Kidney (tissue), 13 donors: ENCODE measurements at regions not wholly inside any gene's neighbourhood (a gene's known extent, or its start where the extent isn't known, plus 50 kb on each side); places are given as distances from the start of the nearest gene placed in this dataset.
A peak's percentile ranks its signal among the peaks of the same experiment; 100 is the strongest.

Experiments
- DNase-seq, 5 donors: peaks; one replicate each; pipeline ENCODE4 v3.0.0-alpha.2; 2013 to 2020
- FAIRE-seq: peaks from 2 replicates; lab custom pipeline; 2012; peaks lifted over from hg19 to GRCh38; lab: Jason Lieb, UNC
- H3K27ac ChIP-seq, 2 donors: one replicate each; pipeline ENCODE4 v1.7.0; 2013; ENCODE audit warnings: low read depth in 2 of 2, low read length in 2 of 2, inconsistent platforms in 1 of 2
- H3K27me3 ChIP-seq: one replicate; pipeline ENCODE4 v1.7.1; 2013; ENCODE audit warnings: low read length, inconsistent platforms; ENCODE audit not compliant: control insufficient read depth, insufficient read depth
- H3K36me3 ChIP-seq, 3 donors: one replicate each; pipeline versions ENCODE4 v1.7.0 to v1.7.1; 2013; ENCODE audit warnings: low read length in 3 of 3, control low read depth in 1 of 3, inconsistent platforms in 1 of 3; ENCODE audit not compliant: insufficient read depth in 3 of 3, control insufficient read depth in 2 of 3
- H3K4me1 ChIP-seq, 3 donors: one replicate each; pipeline versions ENCODE4 v1.7.0 to v1.7.1; 2013; ENCODE audit warnings: low read length in 3 of 3, inconsistent platforms in 1 of 3, low read depth in 1 of 3; ENCODE audit not compliant: control insufficient read depth in 2 of 3, insufficient read depth in 2 of 3
- H3K4me3 ChIP-seq, 3 donors: one replicate each; pipeline versions ENCODE4 v1.7.0 to v1.8.1; 2013; ENCODE audit warnings: low read length in 3 of 3, control low read depth in 1 of 3, inconsistent platforms in 1 of 3
- H3K9ac ChIP-seq, 3 donors: one replicate each; pipeline versions ENCODE4 v1.7.0 to v1.7.1; 2013; ENCODE audit warnings: low read length in 3 of 3, control low read depth in 1 of 3, inconsistent platforms in 1 of 3
- H3K9me3 ChIP-seq, 3 donors: one replicate each; pipeline versions ENCODE4 v1.7.0 to v1.7.1; 2013; ENCODE audit warnings: low read length in 3 of 3, control low read depth in 1 of 3, inconsistent platforms in 1 of 3; ENCODE audit not compliant: control insufficient read depth in 2 of 3, insufficient read depth in 1 of 3
- intact Hi-C: fragments of 100-400 bp; cut with DNase I; formaldehyde crosslinking; loops from one replicate; pipeline ENCODE4 v1.11.1; 2022
- TF ChIP-seq, protein P1 (sequence below): IDR thresholded peaks from 3 replicates; pipeline ENCODE4 v1.5.1; 2012; ENCODE audit warnings: mild to moderate bottlenecking, moderate library complexity, borderline replicate concordance; ENCODE audit not compliant: insufficient read depth; ENCODE audit errors: extremely low read depth
- donor health status: control.
- donor health status: control.
- donor health status: control.
- donor health status: control.
- donor health status: control.
- donor health status: DM: yes; HTN: yes; CAD: no.
- donor health status: Normal renal cell carcinoma (clear cell type).

DNA sequence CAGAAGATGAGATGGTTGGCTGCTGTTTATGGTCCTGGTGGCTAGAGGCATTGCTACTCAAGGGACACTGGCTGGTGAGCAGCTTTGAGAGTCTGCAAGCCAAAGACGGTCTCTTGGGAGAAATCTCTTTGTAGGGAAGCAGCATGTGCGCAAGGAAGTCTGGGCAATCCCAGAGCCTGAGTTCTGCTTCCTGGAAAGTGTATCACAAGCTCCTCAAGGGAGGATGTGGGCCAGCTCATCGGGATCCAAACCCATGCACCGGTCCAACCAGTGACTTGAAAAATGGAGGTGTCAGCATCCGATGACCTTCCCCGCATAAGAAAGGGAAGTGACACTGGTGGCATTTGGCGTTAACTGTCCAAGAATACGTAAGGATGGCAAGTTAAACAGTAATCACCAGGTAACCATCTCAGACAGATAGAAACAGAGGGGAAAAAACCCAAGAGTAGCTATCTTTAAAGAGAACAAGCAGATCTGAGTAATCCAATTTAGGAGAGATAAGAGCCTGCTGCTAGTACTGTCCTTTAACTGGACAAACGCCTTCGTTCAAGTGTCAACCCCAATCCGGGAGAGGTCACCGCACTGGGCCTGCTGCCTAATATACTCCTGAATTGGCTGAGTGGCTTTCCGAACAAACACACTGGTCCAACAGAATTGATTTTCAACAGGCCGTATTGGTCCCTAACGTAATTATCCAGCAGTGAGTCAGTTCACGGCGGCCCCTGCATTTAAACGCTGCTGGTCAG is 303.0 kb upstream of the ZFHX3 start:
- H3K4me3 ChIP-seq, result no peak overlapping the region
- H3K9me3 ChIP-seq, result no peaks in the 10 kb centered on the region
- H3K27me3 ChIP-seq, result no peaks in the 10 kb centered on the region
- H3K27ac ChIP-seq, result no peak overlapping the region
- no peaks in the 10 kb centered on the region for H3K36me3 ChIP-seq
- H3K9ac ChIP-seq, result no peak overlapping the region
- TF ChIP-seq, protein P1, sequence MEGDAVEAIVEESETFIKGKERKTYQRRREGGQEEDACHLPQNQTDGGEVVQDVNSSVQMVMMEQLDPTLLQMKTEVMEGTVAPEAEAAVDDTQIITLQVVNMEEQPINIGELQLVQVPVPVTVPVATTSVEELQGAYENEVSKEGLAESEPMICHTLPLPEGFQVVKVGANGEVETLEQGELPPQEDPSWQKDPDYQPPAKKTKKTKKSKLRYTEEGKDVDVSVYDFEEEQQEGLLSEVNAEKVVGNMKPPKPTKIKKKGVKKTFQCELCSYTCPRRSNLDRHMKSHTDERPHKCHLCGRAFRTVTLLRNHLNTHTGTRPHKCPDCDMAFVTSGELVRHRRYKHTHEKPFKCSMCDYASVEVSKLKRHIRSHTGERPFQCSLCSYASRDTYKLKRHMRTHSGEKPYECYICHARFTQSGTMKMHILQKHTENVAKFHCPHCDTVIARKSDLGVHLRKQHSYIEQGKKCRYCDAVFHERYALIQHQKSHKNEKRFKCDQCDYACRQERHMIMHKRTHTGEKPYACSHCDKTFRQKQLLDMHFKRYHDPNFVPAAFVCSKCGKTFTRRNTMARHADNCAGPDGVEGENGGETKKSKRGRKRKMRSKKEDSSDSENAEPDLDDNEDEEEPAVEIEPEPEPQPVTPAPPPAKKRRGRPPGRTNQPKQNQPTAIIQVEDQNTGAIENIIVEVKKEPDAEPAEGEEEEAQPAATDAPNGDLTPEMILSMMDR, result no peak
- intact Hi-C loops, result no loop called here
- DNase-seq (no peak), FAIRE-seq (no peak)
- no peaks in the 10 kb centered on the region for H3K4me1 ChIP-seq

DNA sequence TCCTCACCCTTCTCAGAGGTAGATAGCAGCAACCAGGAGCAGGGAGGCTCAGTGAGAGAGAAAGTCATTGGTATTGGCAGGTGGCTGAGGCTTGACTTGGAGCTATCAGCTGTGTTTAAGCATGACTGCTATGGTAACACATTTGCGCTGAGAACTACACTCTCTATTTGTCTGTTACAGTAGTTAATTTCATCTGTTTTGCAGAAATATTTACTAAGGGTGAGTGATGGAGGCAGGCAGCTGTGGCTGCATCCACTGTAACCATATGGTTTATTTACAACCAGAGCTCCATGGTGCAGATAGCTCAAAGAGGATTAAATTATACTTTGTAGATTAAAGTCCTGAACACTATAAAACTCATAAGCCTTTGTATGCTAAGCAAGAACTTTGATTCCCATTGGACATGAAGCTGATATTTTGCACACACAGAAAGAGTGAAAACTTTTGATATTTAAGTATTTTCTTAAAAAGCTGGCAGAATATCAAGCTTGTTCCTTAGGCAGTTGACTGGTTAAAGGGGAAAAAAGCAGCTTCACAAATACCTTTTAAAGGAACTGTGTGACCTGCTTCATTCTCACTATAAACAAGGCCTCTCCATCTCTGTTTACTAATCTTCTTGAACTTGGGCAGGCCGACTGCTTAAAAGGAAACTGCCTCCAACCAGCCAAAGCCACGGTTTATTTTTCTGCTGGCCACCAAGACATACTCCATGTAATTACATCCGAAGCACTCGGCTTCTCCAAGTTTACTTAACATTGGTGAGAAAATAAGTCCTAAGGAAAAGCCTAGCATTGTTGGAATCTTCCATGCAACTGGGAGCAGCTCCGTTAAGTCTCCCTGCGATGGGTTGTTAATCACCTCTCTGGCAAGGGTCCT is 299.8 kb upstream of the ZFHX3 start:
- H3K27me3 ChIP-seq, result no peaks in the 10 kb centered on the region
- DNase-seq, result peak in 1 of 5 donors; percentile 45
- H3K9ac ChIP-seq, result no peak overlapping the region
- H3K4me3 ChIP-seq, result no peak overlapping the region
- no peaks in the 10 kb centered on the region for H3K9me3 ChIP-seq
- H3K36me3 ChIP-seq, result no peaks in the 10 kb centered on the region
- no peak overlapping the region for H3K27ac ChIP-seq
- TF ChIP-seq, protein P1, result no peak
- no peak for FAIRE-seq
- intact Hi-C loops, result no loop called here
- no peaks in the 10 kb centered on the region for H3K4me1 ChIP-seq

DNA sequence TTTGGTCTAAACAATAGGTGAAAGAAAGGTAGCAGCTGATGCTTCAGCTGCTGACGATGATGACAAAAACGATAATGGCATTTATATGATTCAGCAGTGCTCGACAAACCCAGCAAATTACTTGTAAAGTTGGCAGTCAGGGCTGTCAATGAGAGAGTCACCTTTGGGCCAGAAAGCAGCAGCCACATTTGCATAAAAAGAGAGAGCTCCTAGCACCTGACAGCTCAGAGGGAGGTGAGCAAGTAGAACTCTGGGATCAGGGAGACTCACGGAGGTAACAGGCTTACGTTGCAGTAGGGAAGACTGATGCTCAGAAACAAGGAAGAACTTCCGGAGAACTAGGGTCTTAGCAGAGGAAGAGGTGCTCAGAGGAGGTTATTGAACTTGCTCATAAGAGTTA is 291.9 kb upstream of the ZFHX3 start:
- Histone ChIP-seq H3K4me1 (no peaks in the 10 kb centered on the region), H3K4me3 (no peak overlapping the region), H3K27ac (no peak overlapping the region), H3K9me3 (no peaks in the 10 kb centered on the region), H3K36me3 (no peaks in the 10 kb centered on the region), H3K9ac (no peak overlapping the region), H3K27me3 (no peaks in the 10 kb centered on the region)
- DNase-seq (no peak), FAIRE-seq (no peak)
- intact Hi-C loops, result no loop called here
- TF ChIP-seq, protein P1, result no peak
